Hematopoietic multipotent progenitor cell treated with erythropoietin and hydrocortisone succinate and interleukin-3 and kit ligand, for 8 days (in vitro differentiated cells): ENCODE measurements at regions not wholly inside any gene's neighbourhood (a gene's known extent, or its start where the extent isn't known, plus 50 kb on each side); places are given as distances from the start of the nearest gene placed in this dataset.
A peak's percentile ranks its signal among the peaks of the same experiment; 100 is the strongest.
"Not testable (repeated sequence)": the region's sequence is repeated elsewhere in the genome, so short reads cannot be mapped to it uniquely, and the experiment has no call there.

ENCODE experiments used
- DNase-seq: peaks from one replicate; pipeline ENCODE4 v3.0.0-alpha.2; 2015

DNA sequence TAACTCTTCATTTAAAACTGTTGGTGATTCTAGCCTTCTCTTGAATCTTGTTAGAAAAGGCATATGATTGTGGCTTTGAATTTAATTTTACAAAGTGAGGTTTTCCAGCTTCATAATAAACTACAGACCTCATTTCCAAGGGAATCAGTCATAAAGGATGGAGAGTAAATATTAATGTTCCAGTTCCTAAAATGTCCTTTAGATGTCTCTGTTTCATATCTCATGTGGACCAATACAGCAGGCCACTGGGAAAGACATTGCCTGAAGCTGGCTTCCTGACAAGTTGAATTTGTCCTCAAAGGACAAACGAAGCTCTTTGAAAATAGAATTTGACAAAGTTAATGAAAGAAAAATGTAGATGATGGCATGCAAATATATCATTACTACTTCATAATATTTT is 125.4 kb downstream of the ZNF330 start:
- peak; percentile 73 for DNase-seq

DNA sequence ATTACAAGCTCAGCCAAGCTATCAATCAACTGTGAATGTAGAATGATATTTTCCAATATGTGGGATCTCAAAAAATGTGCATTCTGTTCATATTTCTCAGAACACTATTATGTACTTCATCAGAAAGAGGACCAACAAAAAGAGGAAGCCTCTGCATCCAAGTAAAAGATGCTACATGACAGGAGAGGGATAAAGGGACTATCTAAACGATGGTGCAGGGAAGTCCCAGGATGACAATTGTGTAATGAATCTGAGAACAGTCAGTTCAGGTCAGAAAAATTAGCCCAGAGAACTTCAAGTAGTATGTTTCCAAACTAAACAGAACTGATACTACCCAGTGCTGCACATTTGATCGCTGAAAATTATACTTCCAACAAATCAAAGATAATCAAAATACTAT is 127.0 kb downstream of the ZNF330 start:
- DNase-seq, result no peak

DNA sequence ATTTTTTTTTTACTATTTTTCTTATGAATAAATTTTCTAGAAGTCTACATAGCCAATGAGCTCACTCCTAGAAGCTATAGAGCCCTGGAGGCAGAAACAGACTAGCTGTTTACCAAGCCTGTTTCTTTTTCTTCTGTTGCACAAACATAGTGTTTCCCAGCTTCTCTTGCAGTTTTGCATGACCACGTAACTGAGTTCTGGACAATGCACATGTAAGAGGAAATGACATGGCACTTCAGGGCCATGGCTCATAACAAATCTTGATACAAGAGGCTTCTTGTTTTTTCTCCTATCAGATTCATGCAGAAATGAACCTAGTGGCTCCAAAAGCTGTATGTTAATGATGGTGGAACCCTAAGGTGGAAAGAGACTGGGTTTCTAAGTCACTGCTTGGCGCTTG is 127.4 kb downstream of the ZNF330 start:
- DNase-seq, result peak; percentile 52

DNA sequence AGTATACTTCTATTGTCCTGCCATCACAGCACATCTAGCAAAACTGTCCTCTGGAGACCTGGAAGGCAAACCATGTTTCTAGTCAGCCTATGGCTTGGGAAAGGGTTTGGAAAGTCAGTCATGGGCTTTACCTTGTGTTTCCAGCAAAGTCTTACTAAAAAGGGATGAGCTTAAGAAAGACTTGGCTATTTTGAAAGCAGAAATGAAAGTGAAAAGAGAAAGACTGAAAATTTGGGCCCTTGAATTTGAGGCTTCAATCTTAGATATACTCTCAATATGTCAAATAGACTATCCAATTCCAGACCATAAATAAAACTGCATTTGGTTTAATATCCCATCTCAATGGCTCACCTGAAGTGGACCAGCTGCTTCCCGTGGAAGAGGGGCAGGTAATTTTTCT is 127.9 kb downstream of the ZNF330 start:
- DNase-seq, result no peak

DNA sequence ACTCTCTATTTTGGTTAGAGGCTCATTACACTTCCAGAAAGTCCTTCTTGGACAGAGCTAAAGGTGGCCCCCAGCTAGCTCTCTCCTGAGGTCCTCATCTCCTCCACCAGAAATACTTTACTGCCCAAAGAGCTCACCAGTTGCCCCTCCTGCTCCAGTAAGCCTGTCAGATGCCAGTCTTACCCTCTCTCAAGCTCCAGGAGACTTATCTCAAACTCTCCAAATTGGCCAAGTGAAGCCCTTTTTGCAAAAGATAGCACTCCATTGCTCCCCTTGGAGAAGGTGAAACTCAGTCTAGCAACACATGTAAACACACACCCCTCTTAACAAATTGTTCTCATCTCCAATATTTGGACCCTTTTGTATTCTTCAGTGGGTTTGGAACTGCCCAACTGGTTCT is 128.5 kb downstream of the ZNF330 start:
- DNase-seq, result peak; percentile 73

DNA sequence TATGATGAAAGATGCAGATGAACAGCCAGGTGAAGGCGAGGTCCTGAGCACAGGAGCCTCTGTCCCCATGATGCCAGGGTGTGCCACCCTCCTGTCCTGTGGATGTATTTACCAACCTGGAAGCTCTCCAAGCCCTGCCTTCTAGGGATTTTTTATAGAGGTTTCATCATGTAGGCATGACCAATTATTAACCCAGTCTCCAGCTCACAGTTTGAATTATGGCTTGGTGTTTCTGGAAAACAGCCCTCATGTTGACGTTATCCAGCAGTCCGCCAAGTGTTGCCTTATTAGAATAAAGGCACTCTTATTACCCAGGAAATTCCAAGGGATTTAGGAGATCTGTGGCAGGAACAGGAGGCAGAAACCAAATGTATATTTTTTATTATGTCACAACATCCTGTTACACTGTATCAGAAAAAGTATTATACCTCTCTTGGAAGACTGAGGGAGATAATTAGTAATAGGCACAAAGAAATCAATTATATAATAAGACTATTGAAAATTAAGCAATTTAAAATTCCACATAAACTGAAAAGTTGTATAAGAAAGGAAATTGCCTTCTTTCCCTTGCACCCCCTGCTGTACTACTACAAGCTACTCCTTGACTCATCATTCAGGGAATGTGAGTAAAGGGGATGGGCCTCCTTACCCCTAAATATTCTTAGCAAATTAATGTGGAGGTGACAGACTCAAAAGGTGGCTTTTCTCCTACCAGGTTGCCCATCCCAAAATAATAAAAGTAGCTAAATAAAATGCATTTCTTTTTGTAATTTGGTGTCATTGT is 129.6 kb downstream of the ZNF330 start:
- DNase-seq, result no peak

DNA sequence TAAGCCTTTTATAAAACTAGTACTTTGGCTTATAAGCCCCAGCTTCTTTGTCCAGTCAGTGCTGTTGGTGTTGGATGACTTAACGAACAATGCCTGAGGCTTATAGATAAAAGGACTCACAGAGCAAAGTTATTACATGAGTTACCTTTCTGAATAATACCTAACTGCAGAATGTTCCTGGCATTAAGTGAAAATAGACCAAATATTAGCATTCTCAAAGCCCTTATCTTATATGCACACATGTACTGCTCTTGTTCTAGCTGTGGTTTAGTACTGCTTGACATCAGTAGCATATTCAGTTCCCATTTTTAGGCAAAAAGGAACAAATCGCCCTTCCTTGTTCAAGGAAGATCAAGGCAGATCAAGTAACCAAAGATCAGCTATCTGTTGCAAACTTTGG is 131.6 kb downstream of the ZNF330 start:
- DNase-seq, result peak; percentile 91

DNA sequence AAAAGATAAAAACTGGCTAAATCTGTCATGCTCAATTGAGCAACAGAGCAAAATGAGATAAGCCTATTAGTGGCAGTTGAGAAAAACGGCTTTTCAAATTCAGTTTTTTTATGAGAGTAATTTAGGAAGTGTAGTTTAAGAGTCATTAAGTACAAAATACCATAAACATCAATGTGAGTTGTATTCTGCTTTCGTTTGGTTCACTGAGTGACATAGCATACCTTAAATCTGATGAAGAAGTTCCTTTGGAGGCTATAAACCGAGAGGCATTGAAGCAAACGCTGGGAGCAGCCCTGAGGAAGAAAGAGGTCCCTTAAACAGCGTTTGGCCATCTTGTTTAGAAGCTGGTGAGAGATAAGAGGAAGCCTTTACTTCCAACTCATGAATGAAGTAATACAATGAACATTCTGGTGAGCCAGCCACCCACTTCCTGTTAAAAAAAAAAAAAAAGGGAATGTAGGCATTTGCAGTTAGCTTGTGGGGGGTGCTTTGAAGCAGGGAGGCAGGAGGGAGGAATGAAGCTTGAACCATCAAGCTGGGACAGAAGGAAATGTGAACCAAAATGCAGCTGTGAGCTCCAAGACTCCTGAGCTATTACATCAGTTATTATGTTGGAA is 132.3 kb downstream of the ZNF330 start:
- DNase-seq, result peak; percentile 75

DNA sequence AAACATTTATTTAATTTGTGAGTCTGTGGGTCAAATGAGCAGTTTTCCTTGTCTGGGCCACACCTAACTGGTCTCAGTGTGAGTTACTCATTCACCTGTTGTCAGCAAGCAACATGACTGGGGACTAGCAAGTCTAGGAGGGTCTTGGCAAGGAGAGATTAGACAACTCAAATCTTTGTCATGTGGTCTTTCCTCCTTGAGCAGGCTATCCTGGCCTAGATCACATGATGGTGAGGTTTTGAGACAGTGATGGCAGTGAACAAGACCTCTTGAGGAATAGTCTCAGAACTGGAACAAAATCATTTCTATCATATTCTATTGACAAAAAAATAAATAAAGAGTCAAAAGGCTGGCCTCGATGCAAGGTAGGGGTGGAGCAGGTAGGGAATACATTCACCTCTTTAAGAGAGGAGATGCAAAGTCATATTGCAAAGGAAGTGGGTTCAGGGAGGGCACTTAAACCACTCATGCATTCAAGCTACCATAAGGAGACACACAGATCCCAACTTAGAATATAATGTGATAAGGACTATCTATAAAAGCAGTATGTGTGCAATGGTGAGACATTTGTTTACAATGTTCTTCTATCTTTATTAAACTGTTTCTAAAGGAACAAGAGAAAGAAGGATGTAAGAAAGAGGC is 135.7 kb downstream of the ZNF330 start:
- DNase-seq, result peak; percentile 65

DNA sequence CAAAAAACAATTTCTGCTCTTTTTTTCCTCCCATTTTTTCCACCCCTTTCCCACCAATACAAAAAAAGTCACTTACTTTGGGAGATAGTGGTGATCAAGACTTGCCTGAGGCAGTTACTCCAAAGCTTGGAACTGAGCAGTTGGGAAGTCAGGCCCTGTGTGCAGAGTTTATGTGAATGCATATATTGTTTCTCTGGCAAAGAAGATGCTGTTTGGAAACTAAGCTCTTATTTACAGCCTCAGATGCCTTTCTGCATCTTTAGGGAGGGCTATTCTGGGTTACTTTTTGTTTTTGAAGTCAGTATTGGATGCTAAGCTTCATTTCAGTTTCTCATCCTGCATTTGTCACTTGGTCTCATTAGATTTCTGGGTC is 136.3 kb downstream of the ZNF330 start:
- no peak for DNase-seq

DNA sequence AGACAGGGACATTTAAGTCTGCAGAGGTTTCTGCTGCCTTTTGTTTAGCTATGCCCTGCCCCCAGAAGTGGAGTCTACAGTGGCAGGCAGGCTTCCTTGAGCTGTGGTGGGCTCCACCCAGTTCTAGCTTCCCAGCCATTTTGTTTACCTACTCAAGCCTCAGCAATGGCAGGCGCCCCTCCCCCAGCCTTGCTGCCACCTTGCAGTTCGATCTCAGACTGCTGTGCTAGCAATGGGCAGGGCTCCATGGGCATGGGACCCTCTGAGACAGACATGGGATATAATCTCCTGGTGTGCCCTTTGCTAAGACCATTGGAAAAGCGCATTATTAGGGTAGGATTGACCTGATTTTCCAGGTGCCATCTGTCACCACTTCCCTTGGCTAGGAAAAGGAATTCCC is 147.5 kb downstream of the ZNF330 start:
- DNase-seq, result not testable (repeated sequence)

DNA sequence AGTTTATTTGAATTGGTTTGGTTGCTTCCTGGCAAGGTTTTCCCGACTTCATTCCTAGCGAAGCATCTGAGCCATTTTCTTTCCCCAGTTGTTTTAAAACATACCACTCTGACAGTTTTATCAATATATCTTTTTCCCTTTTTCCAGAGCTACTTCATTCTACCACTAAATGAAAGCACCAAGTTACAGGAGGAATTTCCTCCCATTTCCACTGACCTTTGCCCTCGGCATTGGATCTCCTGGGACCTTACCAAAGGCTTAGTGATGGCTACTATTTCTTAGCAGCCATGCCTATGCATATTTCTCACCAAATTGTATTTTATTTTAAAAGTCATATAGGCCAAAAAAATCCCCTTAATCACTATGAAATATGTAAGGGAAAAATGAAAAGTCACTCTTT is 150.5 kb downstream of the ZNF330 start:
- DNase-seq, result no peak

DNA sequence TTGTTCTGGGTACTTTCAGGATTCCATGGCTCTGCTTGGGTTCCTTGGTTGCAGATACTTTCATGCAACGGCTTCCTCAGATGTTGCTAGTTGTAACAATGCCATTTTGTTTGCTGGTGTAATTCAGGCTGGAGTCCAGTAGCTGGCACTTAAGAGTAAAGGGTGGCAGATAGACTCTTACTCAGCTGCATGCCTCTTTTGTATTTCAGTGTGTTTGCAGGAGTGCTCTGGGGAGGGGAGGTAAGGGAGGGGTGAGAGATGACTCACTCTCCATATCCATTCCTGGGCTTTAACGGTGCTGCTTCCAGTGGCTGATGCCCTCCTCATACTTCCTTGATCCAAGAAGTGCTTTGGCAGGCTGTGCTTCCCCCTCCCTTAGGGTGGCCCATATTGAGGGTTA is 155.2 kb downstream of the ZNF330 start:
- no peak for DNase-seq

DNA sequence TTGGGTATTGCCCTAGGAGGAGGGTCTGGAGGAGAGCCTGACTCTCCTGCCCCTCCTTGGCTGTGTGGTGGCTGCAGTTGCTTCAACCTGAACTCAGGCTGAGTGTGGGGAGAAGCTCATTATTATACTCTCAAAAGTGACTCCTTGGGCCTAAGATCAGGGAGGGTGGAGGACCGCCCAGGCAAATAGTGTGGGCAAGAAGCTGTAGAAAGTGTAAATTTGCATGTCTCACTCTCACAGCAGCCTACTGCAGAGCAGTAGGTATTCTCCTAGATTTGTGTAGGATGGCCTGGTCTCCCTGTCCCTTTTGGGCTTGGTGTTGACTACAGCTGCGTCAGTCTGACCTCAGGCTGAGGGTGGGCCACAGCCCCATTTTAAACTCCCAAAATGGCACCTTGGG is 156.1 kb downstream of the ZNF330 start:
- DNase-seq, result no peak

DNA sequence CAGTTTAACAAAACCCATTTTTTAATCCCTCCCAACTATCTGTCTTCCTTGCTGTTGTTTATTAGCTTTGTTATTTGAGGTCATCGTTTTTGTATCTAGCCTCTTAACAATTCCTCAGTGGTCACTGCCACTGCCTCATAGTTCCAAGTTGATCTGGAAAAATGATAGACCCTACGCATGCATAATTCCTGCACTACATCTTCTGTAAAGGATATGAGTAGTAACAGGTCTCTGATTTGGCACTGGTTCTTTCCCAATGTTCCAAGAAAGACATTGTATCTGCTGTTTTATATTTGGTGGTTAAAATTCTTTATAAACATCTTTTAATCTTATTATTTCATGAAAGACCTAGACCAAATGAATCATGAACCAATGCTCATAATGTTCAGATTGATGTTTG is 166.6 kb downstream of the ZNF330 start:
- DNase-seq, result no peak

DNA sequence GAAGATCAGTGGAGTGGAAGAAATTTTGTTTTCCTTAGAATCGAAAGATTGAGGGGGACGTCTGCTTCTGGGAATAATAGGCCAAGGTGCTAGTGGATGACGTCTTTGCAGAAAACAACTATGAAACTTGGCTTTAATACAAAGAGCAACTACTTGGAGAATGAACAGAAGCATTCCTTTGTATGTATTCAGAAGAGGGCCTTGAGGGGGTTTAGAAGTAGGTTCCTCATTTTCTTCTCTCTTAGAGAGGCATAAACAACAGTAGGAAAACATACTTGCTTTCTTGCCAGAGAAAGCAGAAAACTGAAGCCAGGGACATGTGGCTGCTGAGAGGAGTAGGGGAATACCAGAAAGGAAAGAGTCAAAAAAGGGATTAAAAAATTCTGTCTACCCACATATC is 167.8 kb downstream of the ZNF330 start:
- DNase-seq, result no peak

DNA sequence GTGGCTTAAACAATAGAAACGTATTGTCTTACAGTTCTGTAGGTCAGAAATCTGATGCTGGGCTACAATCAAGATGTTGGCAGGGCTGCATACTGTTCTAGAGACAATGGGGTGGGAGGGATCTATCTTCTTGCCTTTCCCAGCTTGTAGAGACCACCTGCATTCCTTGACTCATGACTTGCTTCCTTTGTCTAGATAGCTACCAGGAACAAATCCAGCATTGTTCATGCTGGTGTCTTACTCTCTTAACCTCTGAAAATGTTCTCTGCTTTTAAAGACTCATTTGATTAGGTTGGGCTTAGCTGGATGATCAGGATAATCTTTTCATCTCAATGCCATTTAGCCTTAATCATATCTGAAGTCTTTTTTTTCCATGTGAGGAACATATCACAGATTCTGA is 169.0 kb downstream of the ZNF330 start:
- DNase-seq, result no peak

DNA sequence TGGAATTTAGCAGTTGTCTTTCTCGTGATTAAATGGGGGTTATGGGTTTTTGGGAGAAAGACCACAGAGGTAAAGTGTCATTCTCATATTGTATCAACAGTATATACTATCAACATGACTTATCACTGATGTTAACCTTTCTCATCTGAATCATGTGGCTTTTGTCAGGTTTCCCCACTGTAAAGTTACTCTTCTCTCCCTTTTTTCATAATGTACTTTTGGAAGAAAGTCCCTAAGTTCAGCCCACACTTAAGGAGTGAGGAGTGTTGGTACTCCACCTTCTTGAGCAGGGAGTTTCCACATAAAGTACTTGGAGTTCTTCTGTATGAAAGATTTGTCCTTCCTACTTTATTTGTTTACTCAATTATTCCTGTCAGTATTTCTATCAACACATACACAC is 169.9 kb downstream of the ZNF330 start:
- DNase-seq, result no peak

DNA sequence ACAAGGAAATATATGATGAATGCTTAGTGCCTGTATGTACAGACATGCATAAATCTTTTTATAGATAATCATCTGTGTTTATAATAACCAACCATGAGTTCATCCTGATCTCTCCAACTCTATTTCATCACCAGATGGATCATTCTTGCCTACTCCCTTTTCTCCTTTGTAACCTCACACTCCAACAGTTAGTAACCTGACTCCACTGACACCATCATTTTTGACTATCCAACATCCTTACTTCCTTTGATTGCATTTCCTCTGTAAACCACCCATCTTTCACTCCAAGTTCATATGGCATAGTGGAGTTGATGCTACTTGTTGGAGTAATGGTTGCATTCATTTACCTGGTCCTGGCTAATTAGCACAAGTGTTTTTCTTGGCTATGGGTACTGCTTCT is 170.6 kb downstream of the ZNF330 start:
- no peak for DNase-seq

DNA sequence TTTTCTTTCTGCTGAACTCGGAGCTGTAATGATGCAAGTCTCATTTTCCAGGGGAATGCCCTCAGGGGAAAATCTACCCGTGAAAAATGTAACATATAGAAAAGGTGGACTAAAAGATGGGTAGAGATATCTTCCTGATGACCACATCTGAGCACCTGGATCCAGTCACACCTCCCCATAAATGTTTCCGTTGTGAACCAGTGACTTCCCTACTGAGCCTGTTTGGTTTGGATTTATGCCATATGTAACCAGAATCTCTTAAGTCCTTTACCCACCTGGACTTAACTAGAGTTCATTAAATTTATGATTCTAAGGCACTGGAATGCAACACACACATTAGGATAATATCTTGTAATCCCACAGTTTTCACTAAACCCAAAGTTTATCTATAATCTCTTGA is 171.1 kb downstream of the ZNF330 start:
- DNase-seq, result no peak

DNA sequence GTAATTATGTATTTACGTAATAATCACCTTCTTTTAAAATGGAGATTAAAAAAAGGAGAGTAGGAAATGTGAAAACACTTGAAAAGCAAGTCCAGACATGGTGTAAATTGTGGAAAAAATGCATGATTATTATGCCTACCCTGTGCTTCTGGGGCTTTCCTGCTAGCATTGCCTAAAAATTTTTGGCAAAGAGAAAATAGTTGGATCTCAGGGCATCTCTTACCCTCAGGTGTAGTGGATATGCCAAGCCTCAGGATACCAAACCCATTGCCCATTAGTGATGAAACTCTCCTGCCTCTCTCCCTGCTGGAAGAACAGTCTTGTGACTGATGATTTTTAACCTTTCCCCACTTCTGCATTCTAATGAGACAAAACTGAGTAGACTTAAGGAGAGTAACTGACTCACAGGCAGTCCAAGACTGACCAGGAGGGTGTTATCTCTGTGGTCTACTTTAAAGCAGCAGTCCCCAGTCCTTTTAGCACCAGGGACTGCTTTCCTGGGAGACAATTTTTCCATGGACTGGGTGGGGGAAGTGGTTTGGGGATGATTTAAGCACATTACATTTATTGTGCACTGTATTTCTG is 174.6 kb downstream of the ZNF330 start:
- DNase-seq, result no peak

DNA sequence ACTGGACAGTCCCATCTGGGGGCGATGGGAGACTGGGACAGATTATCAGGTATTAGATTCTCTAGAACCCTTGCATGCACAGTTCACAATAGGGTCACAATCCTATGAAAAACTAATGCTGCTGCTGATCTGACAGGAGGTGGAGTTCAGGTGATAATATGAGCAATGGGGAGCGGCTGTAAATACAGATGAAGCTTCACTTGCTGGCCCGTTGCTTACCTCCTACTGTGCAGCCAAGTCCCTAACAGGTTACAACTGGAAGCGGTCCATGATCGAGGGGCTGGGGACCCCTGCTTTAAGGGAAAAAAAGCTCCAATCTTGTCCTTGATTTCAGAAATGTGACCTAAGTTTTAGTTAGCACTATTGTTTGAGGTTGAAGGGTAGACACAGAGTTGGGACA is 175.2 kb downstream of the ZNF330 start:
- no peak for DNase-seq

DNA sequence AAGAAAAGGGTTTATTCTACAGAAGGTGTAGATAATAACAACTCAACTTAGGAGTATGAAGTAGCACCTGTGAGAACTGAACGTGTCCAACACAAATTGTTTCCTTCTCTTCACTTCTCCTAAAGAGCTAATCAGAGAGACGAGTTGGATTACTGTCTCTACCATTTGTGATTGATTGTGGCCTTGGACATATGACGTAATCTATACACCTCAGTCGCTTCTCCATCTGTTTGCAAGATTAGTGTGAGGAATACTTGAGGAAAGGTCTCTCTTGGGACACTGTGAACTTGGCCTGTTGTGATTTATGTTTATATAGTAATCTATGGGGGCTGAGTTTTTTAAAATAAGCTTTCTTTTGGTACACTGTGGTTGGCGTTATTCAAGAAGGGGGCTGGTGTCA is 182.0 kb downstream of the ZNF330 start:
- DNase-seq, result no peak

DNA sequence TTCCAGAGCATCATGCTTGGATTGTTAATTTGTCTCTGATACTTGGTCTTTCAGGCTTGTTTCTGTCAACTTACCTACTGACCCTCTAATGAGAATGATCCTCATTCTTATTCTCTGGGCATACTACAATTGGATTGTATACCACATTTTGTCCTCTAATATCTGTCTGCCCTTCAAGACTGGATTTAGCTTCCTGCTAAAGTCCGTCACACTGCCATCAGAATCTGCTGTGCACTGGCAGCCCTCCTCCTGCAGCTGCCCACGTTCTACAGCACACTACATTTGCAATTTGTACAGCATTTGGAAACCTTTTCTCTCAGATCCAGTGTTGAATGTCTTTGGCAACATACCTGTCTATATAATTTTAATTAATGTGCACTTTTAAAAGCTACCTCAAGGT is 183.1 kb downstream of the ZNF330 start:
- DNase-seq, result no peak
